VCaP (cell line): ENCODE measurements at regions not wholly inside any gene's neighbourhood (a gene's known extent, or its start where the extent isn't known, plus 50 kb on each side); places are given as distances from the start of the nearest gene placed in this dataset.

Experiments used
- H3K27ac ChIP-seq: fragments of 450-650 bp; 2 replicates; pipeline ENCODE4 v1.5.1; 2017
- TF ChIP-seq, protein P1 (sequence below): fragments of 450-650 bp; conservative IDR thresholded peaks from 2 replicates; pipeline ENCODE4 v1.5.1; 2017; ENCODE audit warnings: mild to moderate bottlenecking, moderate library complexity

DNA sequence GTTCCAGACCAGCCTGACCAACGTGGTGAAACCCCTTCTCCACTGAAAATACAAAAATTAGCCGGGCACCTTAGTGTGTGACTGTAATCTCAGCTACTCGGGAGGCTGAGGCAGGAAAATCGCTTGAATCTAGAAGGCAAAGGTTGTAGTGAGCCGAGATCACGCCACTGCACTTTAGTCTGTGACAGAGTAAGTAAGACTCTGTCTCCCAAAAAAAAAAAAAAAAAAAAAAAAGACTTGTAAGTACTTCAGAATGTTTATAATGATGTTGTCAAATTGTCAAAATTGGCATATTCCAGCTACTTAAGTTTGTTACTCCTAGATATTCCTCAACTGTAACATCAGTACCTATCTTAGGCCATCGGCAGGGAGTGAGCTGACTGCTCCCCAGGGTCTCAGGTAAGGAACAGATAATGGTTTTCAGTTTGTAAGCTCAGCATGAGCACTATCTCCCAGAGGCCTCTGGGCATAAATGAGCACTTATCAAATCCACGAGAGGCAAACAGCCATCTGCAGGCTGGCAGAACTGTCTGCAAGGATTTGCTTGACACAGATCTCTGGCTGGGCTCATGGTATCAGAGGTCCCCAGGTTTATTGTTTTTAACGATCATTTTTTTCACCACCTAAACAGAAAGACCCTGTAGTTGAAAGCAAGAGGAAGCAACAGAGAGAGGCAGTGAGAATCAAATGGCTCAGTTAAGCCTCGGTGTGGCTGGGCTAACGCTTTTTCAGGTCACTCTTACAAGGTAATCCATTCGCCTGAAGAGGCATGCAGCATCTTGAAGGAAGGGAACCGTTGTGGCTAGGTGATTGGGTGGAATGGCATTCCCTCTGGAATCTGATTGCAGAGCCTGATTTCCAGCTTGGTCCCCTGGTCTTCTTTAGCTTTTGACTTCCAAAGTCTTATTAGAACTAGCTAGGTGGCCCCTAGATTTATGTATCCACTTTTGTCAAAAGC, 115.9 kb downstream of the LY86 start:
- TF ChIP-seq, protein P1, sequence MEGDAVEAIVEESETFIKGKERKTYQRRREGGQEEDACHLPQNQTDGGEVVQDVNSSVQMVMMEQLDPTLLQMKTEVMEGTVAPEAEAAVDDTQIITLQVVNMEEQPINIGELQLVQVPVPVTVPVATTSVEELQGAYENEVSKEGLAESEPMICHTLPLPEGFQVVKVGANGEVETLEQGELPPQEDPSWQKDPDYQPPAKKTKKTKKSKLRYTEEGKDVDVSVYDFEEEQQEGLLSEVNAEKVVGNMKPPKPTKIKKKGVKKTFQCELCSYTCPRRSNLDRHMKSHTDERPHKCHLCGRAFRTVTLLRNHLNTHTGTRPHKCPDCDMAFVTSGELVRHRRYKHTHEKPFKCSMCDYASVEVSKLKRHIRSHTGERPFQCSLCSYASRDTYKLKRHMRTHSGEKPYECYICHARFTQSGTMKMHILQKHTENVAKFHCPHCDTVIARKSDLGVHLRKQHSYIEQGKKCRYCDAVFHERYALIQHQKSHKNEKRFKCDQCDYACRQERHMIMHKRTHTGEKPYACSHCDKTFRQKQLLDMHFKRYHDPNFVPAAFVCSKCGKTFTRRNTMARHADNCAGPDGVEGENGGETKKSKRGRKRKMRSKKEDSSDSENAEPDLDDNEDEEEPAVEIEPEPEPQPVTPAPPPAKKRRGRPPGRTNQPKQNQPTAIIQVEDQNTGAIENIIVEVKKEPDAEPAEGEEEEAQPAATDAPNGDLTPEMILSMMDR: no peak
- no peak overlapping the region for H3K27ac ChIP-seq

DNA sequence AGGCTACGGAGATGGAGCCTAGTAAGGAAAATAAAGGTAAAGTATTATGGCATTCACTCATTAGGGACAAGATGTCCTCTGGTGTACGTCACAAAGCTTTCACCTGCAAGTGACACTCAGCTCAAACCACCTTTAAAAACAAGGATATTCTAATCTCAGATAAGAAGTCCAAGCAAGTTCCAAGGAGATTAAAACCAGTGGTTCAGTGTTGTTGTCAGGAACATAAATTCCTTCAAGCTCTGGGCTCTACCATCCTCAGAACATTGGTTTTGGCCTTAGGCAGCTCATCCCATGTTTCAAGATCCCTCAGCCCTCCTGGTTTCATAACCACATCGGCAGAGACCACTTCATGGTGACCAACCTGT, 116.5 kb downstream of the LY86 start:
- no peak overlapping the region for H3K27ac ChIP-seq
- TF ChIP-seq, protein P1: no peak

DNA sequence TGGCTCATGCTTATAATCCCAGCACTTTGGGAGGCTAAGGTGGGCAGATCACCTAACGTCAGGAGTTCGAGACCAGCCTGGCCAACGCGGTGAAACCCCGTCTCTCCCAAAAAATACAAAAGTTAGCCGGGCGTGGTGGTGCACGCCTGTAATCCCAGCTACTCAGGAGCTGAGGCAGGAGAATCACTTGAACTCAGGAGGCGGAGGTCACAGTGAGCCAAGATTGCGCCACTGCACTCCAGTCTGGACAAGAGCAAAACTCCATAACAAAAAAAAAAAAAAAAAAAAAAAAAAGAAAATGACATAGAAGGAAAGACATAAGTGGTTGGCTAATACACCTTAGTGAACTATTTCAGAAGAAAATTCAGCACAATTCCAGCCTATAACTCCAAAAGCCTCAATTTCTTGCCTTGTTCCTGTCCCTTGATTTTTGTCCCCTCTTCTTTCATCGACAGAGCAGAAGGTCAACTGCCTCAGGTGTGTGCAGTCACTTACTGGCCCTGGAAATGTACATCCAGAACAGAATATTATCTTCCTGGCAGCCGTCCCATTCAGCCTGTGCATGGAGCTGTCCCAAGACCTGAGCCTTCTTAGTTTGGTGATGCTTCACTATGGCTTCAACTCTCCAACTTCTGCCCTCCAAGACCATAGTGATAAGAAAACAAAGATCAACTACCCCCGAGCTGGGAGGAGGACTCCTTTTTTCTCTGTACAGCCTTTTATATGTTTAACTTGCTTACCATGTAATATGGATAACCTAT, 117.6 kb downstream of the LY86 start:
- TF ChIP-seq, protein P1: no peak

DNA sequence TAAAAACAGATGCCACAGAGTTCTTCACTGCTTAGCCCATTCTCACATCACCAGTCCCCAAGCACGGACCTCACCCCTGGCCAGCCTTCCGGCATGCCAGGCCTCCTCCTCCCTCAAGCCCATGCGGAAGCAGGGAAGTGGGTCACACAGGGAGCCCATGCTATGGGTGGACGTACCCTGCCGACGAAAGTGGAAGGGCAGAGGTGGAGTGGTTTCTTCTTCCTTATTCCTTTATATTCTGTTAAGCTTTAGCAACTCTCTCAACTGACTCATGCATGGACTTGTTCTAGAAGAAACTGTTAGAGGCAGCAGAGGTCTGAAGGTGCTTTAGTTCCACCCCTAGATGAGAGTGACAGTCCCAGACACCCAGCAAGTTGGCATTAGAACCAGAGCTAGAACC, 118.6 kb downstream of the LY86 start:
- TF ChIP-seq, protein P1: no peak
- H3K27ac ChIP-seq: no peak overlapping the region

More for the DNA sequence above, 117.6 kb downstream of the LY86 start:
- H3K27ac ChIP-seq: no peak overlapping the region

DNA sequence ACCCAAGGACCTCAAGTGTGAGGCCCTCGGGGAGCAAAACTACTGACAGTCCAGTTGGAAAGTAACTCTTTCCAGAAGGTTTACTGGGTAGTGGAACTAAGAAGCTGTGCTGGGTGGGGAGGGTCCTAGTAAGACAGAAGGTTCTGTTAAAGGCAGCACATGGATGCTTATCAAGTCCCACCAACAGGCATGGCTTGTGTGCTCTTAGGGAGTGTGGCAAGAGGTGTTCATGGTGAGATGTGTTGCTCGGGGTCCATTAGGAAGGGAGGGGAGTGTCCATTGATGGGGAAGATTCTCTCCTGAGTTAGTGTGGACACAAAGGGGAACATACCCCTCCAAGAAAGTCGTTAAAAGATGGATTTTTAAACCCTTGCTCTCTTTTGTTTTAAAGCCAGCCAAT, 120.6 kb downstream of the LY86 start:
- TF ChIP-seq, protein P1: no peak
- no peak overlapping the region for H3K27ac ChIP-seq

DNA sequence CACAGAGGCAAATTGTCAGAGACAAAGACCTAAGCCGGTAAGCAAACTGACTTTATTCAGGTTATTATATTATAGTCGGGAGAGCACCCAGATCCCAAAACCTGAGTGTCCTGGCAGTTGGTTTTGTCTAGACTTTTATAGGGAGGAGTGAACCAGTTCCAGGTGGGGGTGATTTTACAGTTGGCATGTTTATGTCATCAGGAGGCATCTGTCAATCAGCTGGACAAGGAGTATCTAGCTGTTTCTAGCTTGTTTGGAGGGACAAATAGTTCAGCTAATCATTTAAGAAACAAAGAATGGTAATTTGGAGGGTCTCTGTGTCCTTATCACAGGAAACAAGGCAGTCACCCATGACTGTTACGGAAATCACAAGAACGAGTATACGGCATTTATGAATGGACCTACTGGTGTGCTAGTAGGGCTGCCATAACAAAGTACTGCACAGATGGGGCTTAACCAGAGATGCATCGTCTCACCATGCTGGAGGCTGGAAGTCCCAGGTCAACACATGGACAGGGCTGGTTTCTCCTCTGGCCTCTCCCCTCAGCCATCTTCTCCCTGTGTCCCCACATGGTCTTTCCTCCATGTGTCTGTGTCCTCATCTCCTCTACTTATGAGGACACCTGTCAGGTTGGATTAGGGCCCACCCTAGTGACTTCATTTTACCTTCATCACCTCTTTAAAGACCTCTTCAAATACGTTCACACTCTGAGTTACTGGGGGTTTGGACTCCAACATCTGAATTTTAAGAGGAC, 122.7 kb downstream of the LY86 start:
- no peak overlapping the region for H3K27ac ChIP-seq
- TF ChIP-seq, protein P1: no peak
